Stimulated activated naive B cell treated with anti-CD40 and anti-IgM and Interleukin-4, amounts not matched to agents 10 μg/mL and 1 μg/mL and 100 μg/mL, for 72 hours (primary cell): ENCODE measurements at regions not wholly inside any gene's neighbourhood (a gene's known extent, or its start where the extent isn't known, plus 50 kb on each side); places are given as distances from the start of the nearest gene placed in this dataset.
A peak's percentile ranks its signal among the peaks of the same experiment; 100 is the strongest.

Experiments used
- ATAC-seq, 2 donors: fragments of 150-1000 bp; cut with Tn5 transposase; replicated peaks; 2 replicates each; pipeline ENCODE4 v1.10.0; 2021; ENCODE audit warnings: moderate library complexity in 1 of 2
- DNase-seq: peaks from one replicate; pipeline ENCODE4 v3.0.0; 2021
- H3K27ac Mint-ChIP-seq: one replicate; pipeline ENCODE4 v1.8.0; 2022; ENCODE audit warnings: mild to moderate bottlenecking, mixed read lengths
- H3K27me3 Mint-ChIP-seq, 2 donors: one replicate each; pipeline ENCODE4 v1.8.0; 2022; ENCODE audit warnings: mixed read lengths in 2 of 2
- H3K36me3 Mint-ChIP-seq, 2 donors: one replicate each; pipeline ENCODE4 v1.8.0; 2022; ENCODE audit warnings: mixed read lengths in 2 of 2, mild to moderate bottlenecking in 1 of 2
- H3K4me1 Mint-ChIP-seq, 2 donors: one replicate each; pipeline ENCODE4 v1.8.0; 2022; ENCODE audit warnings: mixed read lengths in 2 of 2, mild to moderate bottlenecking in 1 of 2
- H3K4me3 Mint-ChIP-seq, 2 donors: one replicate each; pipeline ENCODE4 v1.8.0; 2022; ENCODE audit warnings: mild to moderate bottlenecking in 2 of 2, mixed read lengths in 2 of 2, moderate library complexity in 1 of 2
- H3K9me3 Mint-ChIP-seq, 2 donors: one replicate each; pipeline ENCODE4 v1.8.0; 2022; ENCODE audit warnings: mixed read lengths in 2 of 2, mild to moderate bottlenecking in 1 of 2

GRCh38 chr5:139733698-139734538 is 61.7 kb upstream of the PSD2 start:
- H3K36me3 Mint-ChIP-seq, result no peaks in the 10 kb centered on the region
- H3K4me3 Mint-ChIP-seq, result no peak overlapping the region
- H3K9me3 Mint-ChIP-seq, result no peaks in the 10 kb centered on the region
- ATAC-seq, result peak; percentile 65 to 68
- DNase-seq, result no peak
- H3K4me1 Mint-ChIP-seq, result peaks cover 0 to 6% of the 10 kb centered on the region in 2 donors
- no peak overlapping the region for H3K27ac Mint-ChIP-seq
- H3K27me3 Mint-ChIP-seq, result no peaks in the 10 kb centered on the region

GRCh38 chr5:139734539-139734916 is 61.1 kb upstream of the PSD2 start:
- ATAC-seq (no peak), DNase-seq (no peak)
- H3K4me3 Mint-ChIP-seq, result no peak overlapping the region
- H3K27ac Mint-ChIP-seq, result no peak overlapping the region
- H3K36me3 Mint-ChIP-seq, result no peaks in the 10 kb centered on the region
- H3K27me3 Mint-ChIP-seq, result no peaks in the 10 kb centered on the region
- no peaks in the 10 kb centered on the region for H3K9me3 Mint-ChIP-seq
- peaks cover 5 to 9% of the 10 kb centered on the region in 2 donors for H3K4me1 Mint-ChIP-seq

GRCh38 chr5:139738193-139739149 is 57.1 kb upstream of the PSD2 start:
- no peak for DNase-seq
- ATAC-seq, result no peak
- Mint-ChIP-seq H3K36me3 (no peaks in the 10 kb centered on the region), H3K27me3 (no peaks in the 10 kb centered on the region), H3K9me3 (no peaks in the 10 kb centered on the region), H3K27ac (peak overlapping the region; percentile 49), H3K4me3 (no peak overlapping the region), H3K4me1 (peaks cover 42 to 43% of the 10 kb centered on the region in 2 donors)

- Mint-ChIP-seq H3K27ac (peak overlapping the region; percentile 92), H3K9me3 (no peaks in the 10 kb centered on the region), H3K36me3 (no peaks in the 10 kb centered on the region), H3K4me3 (peak overlapping the region; percentile 68 to 69), H3K27me3 (no peaks in the 10 kb centered on the region), H3K4me1 (peaks cover 45 to 52% of the 10 kb centered on the region in 2 donors)
- ATAC-seq, result no peak
- DNase-seq, result no peak
Observed at GRCh38 chr5:139739150-139739974, 56.2 kb upstream of the PSD2 start.

GRCh38 chr5:139740138-139740991 is 55.2 kb upstream of the PSD2 start:
- Mint-ChIP-seq H3K36me3 (no peaks in the 10 kb centered on the region), H3K4me1 (peaks cover 55 to 62% of the 10 kb centered on the region in 2 donors), H3K9me3 (no peaks in the 10 kb centered on the region), H3K4me3 (peak overlapping the region; percentile 68 to 69), H3K27ac (peak overlapping the region; percentile 92), H3K27me3 (no peaks in the 10 kb centered on the region)
- ATAC-seq (peak; percentile 45 to 64), DNase-seq (peak; percentile 60)

GRCh38 chr5:139740992-139741672 is 54.5 kb upstream of the PSD2 start:
- H3K9me3 Mint-ChIP-seq, result no peaks in the 10 kb centered on the region
- H3K27ac Mint-ChIP-seq, result peak overlapping the region; percentile 92
- peak overlapping the region; percentile 5 to 69 for H3K4me3 Mint-ChIP-seq
- no peaks in the 10 kb centered on the region for H3K36me3 Mint-ChIP-seq
- ATAC-seq (peak; percentile 39 to 44), DNase-seq (peak; percentile 48)
- peaks cover 62 to 70% of the 10 kb centered on the region in 2 donors for H3K4me1 Mint-ChIP-seq
- H3K27me3 Mint-ChIP-seq, result no peaks in the 10 kb centered on the region

GRCh38 chr5:139741823-139742172 is 53.8 kb upstream of the PSD2 start:
- peaks cover 63 to 75% of the 10 kb centered on the region in 2 donors for H3K4me1 Mint-ChIP-seq
- no peak for ATAC-seq
- H3K4me3 Mint-ChIP-seq, result no peak overlapping the region
- H3K27ac Mint-ChIP-seq, result no peak overlapping the region
- H3K27me3 Mint-ChIP-seq, result no peaks in the 10 kb centered on the region
- H3K36me3 Mint-ChIP-seq, result no peaks in the 10 kb centered on the region
- DNase-seq, result no peak
- no peaks in the 10 kb centered on the region for H3K9me3 Mint-ChIP-seq

- H3K27me3 Mint-ChIP-seq, result no peaks in the 10 kb centered on the region
- H3K27ac Mint-ChIP-seq, result peak overlapping the region; percentile 49
Observed at GRCh38 chr5:139742173-139742903, 53.3 kb upstream of the PSD2 start.

GRCh38 chr5:139743001-139743771 is 52.4 kb upstream of the PSD2 start:
- Mint-ChIP-seq H3K4me1 (peaks cover 73 to 88% of the 10 kb centered on the region in 2 donors), H3K4me3 (no peak overlapping the region), H3K36me3 (no peaks in the 10 kb centered on the region), H3K9me3 (no peaks in the 10 kb centered on the region), H3K27me3 (no peaks in the 10 kb centered on the region), H3K27ac (peak overlapping the region; percentile 49)
- ATAC-seq (no peak), DNase-seq (no peak)

More at GRCh38 chr5:139742173-139742903, 53.3 kb upstream of the PSD2 start:
- no peak for ATAC-seq
- Mint-ChIP-seq H3K9me3 (no peaks in the 10 kb centered on the region), H3K4me1 (peaks cover 69 to 80% of the 10 kb centered on the region in 2 donors), H3K36me3 (no peaks in the 10 kb centered on the region), H3K4me3 (no peak overlapping the region)
- no peak for DNase-seq

GRCh38 chr5:139743804-139744203 is 51.8 kb upstream of the PSD2 start:
- DNase-seq (no peak), ATAC-seq (no peak)
- no peaks in the 10 kb centered on the region for H3K36me3 Mint-ChIP-seq
- H3K27ac Mint-ChIP-seq, result peak overlapping the region; percentile 49
- H3K4me3 Mint-ChIP-seq, result no peak overlapping the region
- no peaks in the 10 kb centered on the region for H3K27me3 Mint-ChIP-seq
- H3K4me1 Mint-ChIP-seq, result peaks cover 77 to 95% of the 10 kb centered on the region in 2 donors
- H3K9me3 Mint-ChIP-seq, result no peaks in the 10 kb centered on the region

- Mint-ChIP-seq H3K4me3 (no peak overlapping the region), H3K27ac (peak overlapping the region; percentile 94), H3K4me1 (peaks cover 77 to 97% of the 10 kb centered on the region in 2 donors), H3K27me3 (no peaks in the 10 kb centered on the region), H3K36me3 (no peaks in the 10 kb centered on the region), H3K9me3 (no peaks in the 10 kb centered on the region)
- DNase-seq (no peak), ATAC-seq (no peak)
Observed at GRCh38 chr5:139744471-139745131, 51.0 kb upstream of the PSD2 start.
